Ovary (tissue), 7 donors: ENCODE measurements at regions not wholly inside any gene's neighbourhood (a gene's known extent, or its start where the extent isn't known, plus 50 kb on each side); places are given as distances from the start of the nearest gene placed in this dataset.

Experiments used
- DNase-seq, 5 donors: peaks; one replicate each; pipeline ENCODE4 v3.0.0-alpha.2; 2019 to 2020
- H3K27ac ChIP-seq, 2 donors: fragments of 200-600 bp; one replicate each; pipeline versions ENCODE4 v1.5.1 to v1.8.0; 2019 to 2022
- H3K27me3 ChIP-seq: fragments of 200-600 bp; one replicate; pipeline ENCODE4 v1.8.0; 2022
- H3K36me3 ChIP-seq: fragments of 200-600 bp; sonication (generic); one replicate; pipeline ENCODE4 v1.5.1; 2019
- H3K4me1 ChIP-seq: one replicate; pipeline ENCODE4 v1.8.1; 2013; ENCODE audit warnings: mild to moderate bottlenecking, moderate library complexity; ENCODE audit not compliant: insufficient read depth
- H3K4me3 ChIP-seq: fragments of 200-600 bp; sonication (generic); one replicate; pipeline ENCODE4 v1.5.1; 2017
- H3K9me3 ChIP-seq, 2 donors: fragments of 200-600 bp in 1 of 2; sonication (generic) in 1 of 2; one replicate each; pipeline versions ENCODE4 v1.5.1 to v1.8.1; 2013 to 2019; ENCODE audit warnings: mild to moderate bottlenecking in 1 of 2, moderate library complexity in 1 of 2
- EP300 ChIP-seq: sonication (generic); formaldehyde crosslinking; IDR thresholded peaks from one replicate; pipeline ENCODE4 v1.6.1; 2017; ENCODE audit warnings: antibody characterized with exemption
- POLR2A ChIP-seq: fragments of 450-650 bp; IDR thresholded peaks from one replicate; pipeline ENCODE4 v1.6.1; 2017; ENCODE audit warnings: antibody characterized with exemption, mild to moderate bottlenecking, moderate library complexity
- WGBS, 3 donors: extraction: QIAGEN DNeasy Blood & Tissue Kit in 1 of 3; methylation state at CpG; one replicate each; pipeline versions ENCODE4 v1.1.5 to v1.1.7; 2013 to 2017; 5-methylcytosine and 5-hydroxymethylcytosine counted together
- intact Hi-C, 4 donors: fragments of 100-400 bp; cut with DNase I; formaldehyde crosslinking; loops; one replicate each; pipeline versions ENCODE4 v1.11.0 to v1.15.1; 2022 to 2023
- TF ChIP-seq, protein P1 (sequence below), 3 donors: fragments of 450-650 bp in 2 of 3; fragments of 200-600 bp in 1 of 3; IDR thresholded peaks; one replicate each; pipeline versions ENCODE4 v1.5.1 to v1.8.0; 2016 to 2022; ENCODE audit warnings: antibody characterized with exemption in 3 of 3, mild to moderate bottlenecking in 1 of 3
- donor health status: DM: no; HTN: no; CAD: no; lungs with moderate emphysema.
- donor health status: DM: no; HTN: no; CAD: no.
- donor health status: Bipolar disorder and iron deficiency.
- donor health status: DM: no; HTN: no; CAD: no.
- donor health status: DM: yes; HTN: yes; CAD: no.

DNA sequence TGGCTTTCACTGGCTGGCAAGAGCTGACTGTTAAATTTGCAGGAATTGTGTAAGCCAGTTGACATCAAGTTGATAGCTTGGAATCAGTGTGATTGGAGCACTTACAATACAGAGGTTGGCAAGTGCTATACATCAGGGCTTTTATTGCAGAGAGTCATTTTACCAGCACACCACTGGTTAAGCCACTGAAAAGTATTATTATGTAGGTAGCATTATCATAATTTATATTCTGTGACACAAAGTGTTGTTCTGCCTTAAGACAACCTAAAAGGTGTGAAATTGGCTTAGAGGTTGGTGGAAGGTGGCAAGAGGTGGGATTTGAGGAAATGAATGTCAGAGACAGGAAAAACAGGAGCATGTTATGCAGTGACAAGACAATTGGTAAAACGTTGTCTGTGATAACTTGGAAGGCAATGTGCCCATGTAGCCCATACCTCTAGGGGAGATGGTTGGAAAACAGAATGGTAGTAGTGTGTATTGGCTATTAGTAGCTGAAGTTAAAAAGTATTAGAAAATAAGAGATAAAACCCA is 172.9 kb upstream of the PRICKLE1 start:
- intact Hi-C loops = no loop called here
- DNase-seq = no peak

DNA sequence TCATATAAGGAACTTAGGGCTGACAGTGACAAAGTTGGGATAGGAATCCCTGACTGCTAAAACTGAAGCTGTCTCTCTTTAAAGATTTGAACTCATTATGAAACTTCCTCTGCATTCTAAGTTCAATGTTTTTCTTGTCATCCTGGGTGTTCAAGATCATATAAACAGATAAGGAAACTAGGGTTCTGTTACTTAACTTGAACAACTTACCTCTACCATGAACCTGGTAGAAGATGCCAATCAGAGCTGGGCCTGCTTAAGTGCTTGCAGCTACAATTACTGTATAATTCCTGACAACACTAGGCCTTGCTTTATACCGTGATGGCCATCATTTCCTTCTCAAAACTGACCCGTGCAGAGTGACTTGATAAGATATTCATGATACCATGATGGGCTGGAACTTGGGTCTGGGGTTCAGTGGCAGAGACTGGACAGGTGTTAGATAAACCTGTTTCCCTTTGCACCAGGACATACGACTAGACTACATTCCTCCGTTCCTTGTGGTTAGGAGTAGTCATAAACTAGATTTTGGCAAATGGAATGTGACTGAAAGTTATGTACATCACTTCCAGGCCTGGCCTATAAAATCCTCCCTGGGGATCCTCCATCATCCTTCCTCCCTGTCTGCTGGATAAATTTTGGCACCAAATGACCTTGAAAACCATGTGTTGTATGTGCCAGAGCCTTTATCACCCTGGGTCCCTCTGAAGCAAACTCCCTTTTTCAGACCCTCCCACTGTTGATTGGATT is 172.2 kb upstream of the PRICKLE1 start:
- Histone ChIP-seq H3K4me1 (no peaks in the 10 kb centered on the region), H3K36me3 (no peaks in the 10 kb centered on the region), H3K4me3 (no peak overlapping the region), H3K27ac (no peak overlapping the region), H3K27me3 (no peaks in the 10 kb centered on the region), H3K9me3 (no peaks in the 10 kb centered on the region)
- intact Hi-C loops = no loop called here
- DNase-seq = no peak
- TF ChIP-seq EP300 (no peak), POLR2A (no peak)
- TF ChIP-seq, protein P1, sequence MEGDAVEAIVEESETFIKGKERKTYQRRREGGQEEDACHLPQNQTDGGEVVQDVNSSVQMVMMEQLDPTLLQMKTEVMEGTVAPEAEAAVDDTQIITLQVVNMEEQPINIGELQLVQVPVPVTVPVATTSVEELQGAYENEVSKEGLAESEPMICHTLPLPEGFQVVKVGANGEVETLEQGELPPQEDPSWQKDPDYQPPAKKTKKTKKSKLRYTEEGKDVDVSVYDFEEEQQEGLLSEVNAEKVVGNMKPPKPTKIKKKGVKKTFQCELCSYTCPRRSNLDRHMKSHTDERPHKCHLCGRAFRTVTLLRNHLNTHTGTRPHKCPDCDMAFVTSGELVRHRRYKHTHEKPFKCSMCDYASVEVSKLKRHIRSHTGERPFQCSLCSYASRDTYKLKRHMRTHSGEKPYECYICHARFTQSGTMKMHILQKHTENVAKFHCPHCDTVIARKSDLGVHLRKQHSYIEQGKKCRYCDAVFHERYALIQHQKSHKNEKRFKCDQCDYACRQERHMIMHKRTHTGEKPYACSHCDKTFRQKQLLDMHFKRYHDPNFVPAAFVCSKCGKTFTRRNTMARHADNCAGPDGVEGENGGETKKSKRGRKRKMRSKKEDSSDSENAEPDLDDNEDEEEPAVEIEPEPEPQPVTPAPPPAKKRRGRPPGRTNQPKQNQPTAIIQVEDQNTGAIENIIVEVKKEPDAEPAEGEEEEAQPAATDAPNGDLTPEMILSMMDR (IDR thresholded peaks at IDR 0.05) = no peak
- WGBS, 3 donors = 58 to 74% (median 64%) methylated on average over 4 of the region's 4 CpGs

More for the DNA sequence above, 172.9 kb upstream of the PRICKLE1 start:
- TF ChIP-seq POLR2A (no peak), EP300 (no peak)
- TF ChIP-seq, protein P1 (IDR thresholded peaks at IDR 0.05) = no peak
- no peaks in the 10 kb centered on the region for H3K4me1 ChIP-seq
- H3K27me3 ChIP-seq = no peaks in the 10 kb centered on the region
- H3K9me3 ChIP-seq = no peaks in the 10 kb centered on the region
- no peaks in the 10 kb centered on the region for H3K36me3 ChIP-seq
- H3K4me3 ChIP-seq = no peak overlapping the region
- WGBS, 3 donors = 9 to 19% (median 18%) methylated on average over 1 of the region's 1 CpG
- H3K27ac ChIP-seq = no peak overlapping the region

DNA sequence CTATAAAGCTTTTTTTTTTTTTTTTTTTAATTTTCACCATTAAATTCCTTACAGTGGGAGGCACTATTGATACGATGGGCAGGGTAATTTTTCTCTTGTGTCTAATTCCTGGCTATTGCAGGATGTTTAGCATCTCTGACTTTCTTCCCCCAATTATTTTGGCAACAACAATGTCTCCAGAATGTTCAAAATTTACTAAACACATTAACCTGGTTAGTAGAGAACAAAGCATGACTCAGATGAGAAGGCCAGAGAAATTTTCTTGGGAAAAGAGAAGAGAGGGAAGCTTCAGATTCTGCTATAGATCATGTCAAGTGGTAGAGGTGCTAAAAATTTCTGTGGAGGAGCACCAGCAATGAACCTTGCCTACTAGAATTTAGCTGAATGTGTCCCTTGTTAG is 171.5 kb upstream of the PRICKLE1 start:
- WGBS, 3 donors = 34 to 62% (median 47%) methylated on average over 1 of the region's 1 CpG

DNA sequence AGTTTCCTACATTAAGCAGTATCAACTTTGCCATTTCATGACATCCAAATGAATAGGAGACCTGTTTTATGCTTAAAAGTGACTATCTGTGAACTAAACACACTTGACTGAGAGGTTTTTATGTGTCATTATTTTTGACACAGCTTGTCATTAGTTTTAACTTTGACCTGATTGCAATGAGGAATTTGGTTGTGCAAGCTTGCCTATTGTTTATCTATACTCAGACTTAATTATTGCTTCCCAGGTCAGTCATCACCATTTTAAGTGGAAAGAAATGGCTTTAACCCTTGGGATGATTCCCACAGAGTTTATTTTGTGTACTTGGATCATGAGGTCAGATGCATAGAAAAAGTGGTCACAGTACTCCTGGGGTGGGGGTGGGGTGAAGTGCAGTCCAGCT is 171.0 kb upstream of the PRICKLE1 start:
- Histone ChIP-seq H3K4me1 (no peaks in the 10 kb centered on the region), H3K36me3 (no peaks in the 10 kb centered on the region), H3K9me3 (no peaks in the 10 kb centered on the region), H3K27me3 (no peaks in the 10 kb centered on the region), H3K27ac (no peak overlapping the region), H3K4me3 (no peak overlapping the region)
- TF ChIP-seq POLR2A (no peak), EP300 (no peak)
- TF ChIP-seq, protein P1 (IDR thresholded peaks at IDR 0.05) = no peak
- intact Hi-C loops = no loop called here
- DNase-seq = no peak

More for the DNA sequence above, 171.5 kb upstream of the PRICKLE1 start:
- Histone ChIP-seq H3K4me3 (no peak overlapping the region), H3K9me3 (no peaks in the 10 kb centered on the region), H3K27me3 (no peaks in the 10 kb centered on the region), H3K36me3 (no peaks in the 10 kb centered on the region), H3K4me1 (no peaks in the 10 kb centered on the region), H3K27ac (no peak overlapping the region)
- no peak for DNase-seq
- intact Hi-C loops = no loop called here
- no peak for TF ChIP-seq EP300
- TF ChIP-seq POLR2A = no peak
- TF ChIP-seq, protein P1 (IDR thresholded peaks at IDR 0.05) = no peak
